HG03196 (cell line): ENCODE measurements at regions not wholly inside any gene's neighbourhood (a gene's known extent, or its start where the extent isn't known, plus 50 kb on each side); places are given as distances from the start of the nearest gene placed in this dataset.

Source experiments
- ATAC-seq: cut with Tn5 transposase; IDR thresholded peaks from one replicate; pipeline ENCODE4 v1.9.1; 2021; ENCODE audit not compliant: unreplicated experiment

- no peak for ATAC-seq
Measured at GRCh38 chr5:40080191-40080590, 599.5 kb upstream of the PTGER4 start.

DNA sequence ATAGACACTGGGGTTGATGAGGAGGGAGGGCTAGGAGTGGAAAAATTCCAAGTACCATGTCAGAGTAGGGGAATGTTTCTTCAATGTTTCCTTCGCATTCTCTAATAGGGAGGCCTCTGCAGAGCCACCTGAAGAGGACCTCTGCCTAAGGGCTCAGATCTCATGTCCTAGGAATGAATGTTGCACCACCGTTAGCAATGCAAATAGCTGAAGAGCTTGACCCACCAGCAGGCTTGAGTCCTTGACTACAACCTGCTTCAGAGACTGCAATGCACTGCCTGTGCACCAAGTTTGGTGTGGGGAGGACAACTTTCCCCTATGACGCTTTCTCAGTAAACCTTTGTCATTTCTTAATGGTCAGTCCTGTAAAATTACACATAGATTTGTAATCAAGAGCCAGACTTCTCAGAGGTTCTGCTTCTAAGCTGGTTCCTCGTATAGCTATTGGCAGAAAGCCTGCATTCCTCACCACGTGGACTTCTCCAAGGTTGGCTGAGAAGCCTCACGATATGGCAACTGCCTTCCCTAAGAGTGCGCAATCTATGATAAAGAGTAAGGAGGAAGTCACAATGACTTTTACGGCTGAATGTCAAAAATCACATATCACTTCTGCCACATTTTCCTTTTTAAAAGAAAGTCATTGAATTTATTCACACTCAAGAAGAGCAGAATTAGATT, 600.7 kb upstream of the PTGER4 start:
- ATAC-seq, result no peak

GRCh38 chr5:40074826-40075225, 604.9 kb upstream of the PTGER4 start:
- ATAC-seq, result no peak

- no peak for ATAC-seq
Measured at GRCh38 chr5:40073927-40074326, 605.8 kb upstream of the PTGER4 start.

- ATAC-seq, result no peak
Measured at GRCh38 chr5:40071870-40072269, 607.8 kb upstream of the PTGER4 start.

DNA sequence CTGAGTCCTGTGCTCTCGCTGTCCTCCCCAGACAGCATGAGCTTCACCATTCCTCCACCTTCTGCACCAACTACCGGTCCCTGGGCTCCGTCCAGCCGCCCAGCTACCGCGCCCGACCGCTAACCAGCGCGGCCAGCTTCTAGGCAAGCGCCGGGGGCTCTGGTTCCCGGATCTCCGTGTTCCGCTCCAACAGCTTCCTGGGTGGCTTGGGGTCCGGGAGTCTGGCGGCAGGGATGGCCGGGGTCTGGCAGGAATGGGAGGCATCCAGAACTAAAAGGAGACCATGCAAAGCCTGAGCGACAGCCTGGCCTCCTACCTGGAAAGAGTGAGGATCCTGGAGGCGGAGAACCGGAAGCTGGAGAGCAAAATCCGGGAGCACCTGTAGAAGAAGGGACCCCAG, 613.1 kb upstream of the PTGER4 start:
- ATAC-seq, result no peak

DNA sequence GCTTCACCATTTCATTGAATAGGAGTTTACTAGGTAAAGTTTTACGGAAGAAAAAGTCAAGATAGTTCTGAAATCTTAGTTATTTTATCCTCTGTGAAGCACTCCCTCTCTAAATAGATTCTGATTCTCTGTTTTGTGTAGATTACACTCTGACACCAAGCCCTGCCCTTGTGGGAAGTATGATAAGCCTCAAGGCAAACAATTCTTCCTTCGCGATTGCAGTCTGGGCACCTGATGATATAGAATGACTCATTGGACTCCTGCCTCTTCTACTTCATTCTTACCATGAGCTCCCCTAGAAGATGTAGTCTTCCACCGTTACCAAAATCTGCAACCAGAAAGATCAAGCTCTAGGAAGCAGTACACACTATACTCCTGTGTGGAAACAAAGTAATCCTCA, 626.9 kb upstream of the PTGER4 start:
- ATAC-seq, result no peak

DNA sequence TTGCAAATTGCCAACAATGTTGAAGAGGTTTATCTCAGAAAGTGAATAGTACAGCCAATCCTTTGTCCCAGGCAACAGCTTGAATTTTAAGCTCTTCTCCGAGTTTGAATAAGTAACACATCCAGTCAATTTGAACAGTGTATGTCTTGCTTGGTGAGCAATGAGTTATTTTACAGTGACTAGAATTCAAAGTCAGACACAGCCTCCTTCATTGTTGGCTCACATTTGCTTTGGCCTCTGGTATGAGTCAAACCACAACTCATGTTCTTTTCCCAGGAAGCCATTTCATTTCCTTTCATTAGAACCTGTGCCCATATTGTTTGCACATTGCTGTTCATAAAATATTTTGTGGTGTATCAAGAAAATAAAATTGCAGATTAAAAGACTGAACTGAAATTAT, 622.0 kb upstream of the DAB2 start:
- ATAC-seq, result no peak

DNA sequence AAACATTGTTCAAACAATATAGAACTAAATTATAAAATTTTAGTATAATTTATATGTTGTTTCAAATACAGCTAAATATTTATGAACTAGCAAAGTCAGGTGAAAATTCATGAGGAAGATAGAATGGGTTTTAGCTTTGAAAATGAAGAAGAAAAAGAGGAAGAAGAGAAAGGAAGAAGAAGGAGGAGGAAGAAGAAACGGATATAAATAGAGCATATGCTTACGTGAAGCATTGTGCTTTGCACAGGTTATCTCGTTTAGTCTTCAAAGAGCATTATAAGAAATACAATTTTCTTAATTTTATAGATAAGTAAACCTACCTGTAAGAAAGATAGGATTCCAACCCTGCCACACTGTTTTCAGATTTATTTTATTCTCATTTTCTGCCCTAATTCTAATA, 620.6 kb upstream of the DAB2 start:
- ATAC-seq, result no peak

DNA sequence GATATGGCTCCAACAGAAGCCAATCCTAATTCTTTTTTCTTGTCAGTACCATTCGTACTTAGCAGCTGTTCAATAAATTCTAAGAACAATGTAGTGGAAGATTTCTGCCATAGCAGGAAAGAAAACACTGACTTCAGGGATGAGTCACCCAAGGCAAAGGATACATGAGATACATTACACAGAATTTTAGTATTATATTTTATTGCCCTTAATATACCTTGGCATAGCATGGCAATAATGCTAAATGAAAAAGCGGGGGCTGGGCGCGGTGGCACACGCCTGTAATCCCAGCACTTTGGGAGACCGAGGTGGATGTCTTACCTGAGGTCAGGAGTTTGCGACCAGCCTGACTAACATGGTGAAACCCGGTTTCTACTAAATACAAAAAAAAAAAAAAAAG, 619.1 kb upstream of the DAB2 start:
- no peak for ATAC-seq

DNA sequence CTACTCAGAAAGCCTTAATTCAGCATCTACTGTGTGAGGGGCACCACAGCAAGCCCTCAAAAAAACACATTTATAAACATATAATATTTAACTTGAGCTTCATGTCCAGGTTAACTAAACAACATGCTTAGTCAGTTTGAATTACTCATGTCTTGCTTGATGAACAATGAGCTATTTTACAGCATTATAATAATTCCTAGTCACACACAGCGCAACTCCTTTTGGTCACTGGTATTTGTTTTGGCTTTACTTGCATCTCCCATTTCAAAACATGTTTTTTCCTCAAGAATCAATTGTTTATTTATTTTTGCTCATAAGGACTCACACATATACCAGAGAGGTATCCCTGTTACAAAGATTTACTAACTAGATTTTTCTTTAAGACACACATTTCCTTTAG, 616.7 kb upstream of the DAB2 start:
- ATAC-seq, result no peak

DNA sequence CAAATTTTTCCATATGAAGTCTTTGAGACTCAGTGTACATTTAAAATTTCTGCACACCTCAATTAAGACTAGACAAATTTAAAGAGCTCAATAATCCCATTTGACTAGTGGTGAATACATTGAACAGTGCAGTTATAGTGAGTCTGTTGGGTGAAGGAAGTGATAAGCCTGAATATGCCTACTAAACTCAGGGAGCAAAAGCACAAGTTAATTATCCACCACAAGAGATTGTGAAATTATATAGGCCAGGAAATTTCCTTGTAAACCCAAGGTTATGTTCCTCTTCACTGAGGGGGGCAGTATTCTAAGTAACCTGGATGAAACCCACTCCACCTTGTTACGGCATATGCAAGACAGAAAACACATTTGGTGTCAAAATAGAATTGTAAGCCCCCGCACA, 612.9 kb upstream of the DAB2 start:
- no peak for ATAC-seq

GRCh38 chr5:40034441-40034840, 609.7 kb upstream of the DAB2 start:
- ATAC-seq, result no peak

DNA sequence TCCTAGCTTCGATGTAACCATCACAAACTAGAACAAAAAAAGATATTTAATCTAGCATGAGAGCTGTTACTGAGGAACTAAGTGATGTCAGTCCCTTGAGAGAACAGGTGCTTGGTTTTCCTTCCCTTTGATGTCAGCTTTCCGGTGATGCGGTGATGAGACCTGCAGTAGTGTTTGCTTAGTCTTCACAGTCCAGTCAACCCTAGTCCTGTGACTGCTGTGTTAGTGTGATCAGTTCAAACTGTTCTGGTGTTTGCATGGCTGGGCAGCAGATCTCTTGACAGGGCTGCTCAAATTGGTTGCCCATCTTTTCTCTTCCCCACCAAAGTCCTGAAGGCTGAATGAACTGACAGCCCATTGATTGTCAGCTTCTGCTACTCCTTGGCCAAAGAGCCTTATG, 608.6 kb upstream of the DAB2 start:
- peak; percentile 99 for ATAC-seq

DNA sequence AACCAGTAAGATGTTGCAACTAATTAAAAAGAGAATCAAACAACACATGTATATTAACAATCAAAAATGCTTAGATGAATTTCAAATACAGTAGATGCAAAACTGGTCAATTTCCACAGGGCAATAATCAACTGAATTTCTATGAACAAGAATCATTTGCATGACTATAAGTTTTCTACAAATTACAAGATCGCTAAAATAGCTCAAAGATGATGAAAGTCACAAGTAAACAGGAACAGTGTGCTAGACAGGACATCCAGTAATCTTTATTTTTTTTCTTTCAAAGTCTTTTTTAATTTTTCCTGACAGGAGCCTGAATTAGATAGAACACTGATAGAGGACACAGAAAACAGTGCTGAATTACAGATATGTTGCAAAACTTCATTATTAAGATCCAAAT, 608.2 kb upstream of the DAB2 start:
- ATAC-seq, result peak; percentile 8

DNA sequence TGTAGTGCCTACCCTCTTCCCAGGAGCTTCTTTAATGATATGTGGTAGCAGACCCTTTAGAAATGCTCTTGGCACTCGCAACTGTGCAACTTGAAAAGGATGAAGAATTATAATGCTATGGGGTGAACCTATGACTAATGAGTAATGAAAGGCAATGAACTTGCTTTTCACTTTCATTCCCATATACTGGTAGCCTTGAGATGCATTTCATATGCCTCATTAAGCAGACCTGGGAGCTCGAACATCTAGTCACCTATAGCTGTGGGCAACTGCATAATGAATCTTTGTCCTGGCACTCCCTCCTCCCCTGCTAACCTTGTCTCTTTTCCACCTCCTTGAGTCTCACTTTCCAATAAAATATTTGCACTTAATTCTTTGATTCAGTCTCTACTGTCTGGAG, 605.9 kb upstream of the DAB2 start:
- ATAC-seq, result no peak

DNA sequence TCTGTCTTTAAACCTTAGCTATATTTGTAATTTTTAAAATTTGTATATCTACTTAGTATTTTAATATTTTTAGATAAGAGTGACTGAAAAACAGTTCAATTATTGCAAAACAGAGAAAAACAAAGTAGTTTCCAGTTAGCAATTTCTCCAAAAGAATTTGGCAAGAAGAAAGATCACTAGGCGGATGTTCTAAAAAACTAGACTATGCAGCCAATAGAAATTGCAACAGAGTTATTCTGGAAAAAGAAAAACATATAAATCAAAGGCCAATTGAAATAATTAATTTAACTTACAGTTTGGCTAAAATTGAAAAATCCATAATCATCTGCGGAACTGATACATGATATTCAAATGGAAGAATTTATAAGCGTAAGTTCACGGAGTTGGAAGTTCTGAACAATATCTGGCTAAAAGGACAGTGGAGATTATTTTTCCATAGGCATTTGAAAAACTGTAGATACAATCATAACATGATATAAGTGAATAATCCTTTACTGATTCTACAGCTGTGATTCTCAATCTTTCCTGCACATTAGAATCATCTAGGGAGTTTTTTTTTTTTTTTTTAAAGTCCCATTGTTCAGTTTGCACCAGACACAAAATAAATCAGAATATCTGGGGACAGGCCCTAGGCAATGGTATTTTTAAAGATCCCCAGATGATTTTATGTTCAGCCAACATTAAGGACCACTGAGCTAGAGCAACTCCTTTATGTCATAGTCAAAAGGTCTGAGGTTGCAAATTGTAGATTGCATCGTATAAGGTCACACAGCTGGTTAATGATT, 605.1 kb upstream of the DAB2 start:
- no peak for ATAC-seq

DNA sequence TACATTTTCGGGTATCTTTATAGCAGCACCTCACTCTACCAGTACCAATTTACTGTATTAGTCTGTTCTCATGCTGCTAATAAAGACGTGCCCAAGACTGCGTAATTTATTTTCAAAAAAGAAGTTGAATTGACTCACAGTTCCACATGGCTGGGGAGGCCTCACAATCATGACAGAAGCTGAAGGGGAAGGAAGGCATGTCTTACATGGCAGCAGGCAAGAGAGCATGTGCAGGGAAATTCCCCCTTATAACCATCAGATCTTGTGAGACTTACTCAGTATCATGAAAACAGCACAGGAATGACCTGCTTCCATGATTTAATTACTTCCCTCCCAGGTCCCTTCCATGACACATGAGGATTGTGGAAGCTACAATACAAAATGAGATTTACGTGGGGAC, 602.6 kb upstream of the DAB2 start:
- ATAC-seq, result no peak

DNA sequence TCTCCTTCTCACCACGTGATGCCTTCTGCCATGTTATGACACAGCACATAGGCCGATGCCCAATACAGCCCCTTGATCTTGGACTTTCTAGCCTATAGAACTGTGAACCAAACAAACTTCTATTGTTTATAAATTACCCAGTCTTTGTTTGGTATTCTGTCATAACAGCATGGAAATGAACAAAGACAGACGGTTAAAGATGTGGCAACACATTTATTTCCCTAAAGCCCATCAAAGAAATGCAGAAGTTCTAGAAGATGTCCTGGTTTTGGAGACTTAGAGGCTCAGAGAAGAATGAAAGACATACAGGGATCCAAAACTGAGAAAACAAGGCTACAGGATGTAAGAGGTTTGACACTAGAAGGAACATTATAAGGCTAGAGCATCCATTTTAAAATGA, 600.8 kb upstream of the DAB2 start:
- ATAC-seq, result no peak

DNA sequence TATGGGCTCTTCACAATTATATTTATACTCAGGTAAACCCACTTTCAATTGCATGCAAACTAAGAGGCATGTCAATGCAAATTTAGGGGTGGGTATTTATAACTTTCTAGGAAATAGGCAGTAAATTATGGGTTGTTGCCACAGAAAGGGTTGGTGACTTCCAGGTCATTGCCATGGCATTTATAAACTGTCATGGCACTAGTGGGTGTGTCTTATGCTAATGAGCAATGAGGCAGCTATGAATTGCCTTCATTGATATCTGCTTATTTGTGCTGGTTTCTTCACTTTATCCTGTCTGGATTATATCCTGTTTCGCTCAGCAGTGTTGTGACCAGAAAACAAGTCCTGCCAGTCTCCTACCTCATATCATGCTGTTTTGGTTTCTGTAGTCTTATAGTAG, 597.3 kb upstream of the DAB2 start:
- no peak for ATAC-seq

- ATAC-seq, result no peak
Measured at GRCh38 chr5:40021007-40021406, 596.2 kb upstream of the DAB2 start.

- no peak for ATAC-seq
Measured at GRCh38 chr5:40017918-40018317, 593.1 kb upstream of the DAB2 start.

- ATAC-seq, result no peak
Measured at GRCh38 chr5:40017135-40017534, 592.4 kb upstream of the DAB2 start.
